ENCODE measurements at regions not wholly inside any gene's neighbourhood (a gene's known extent, or its start where the extent isn't known, plus 50 kb on each side); places are given as distances from the start of the nearest gene placed in this dataset.

GRCh38 chr7:86477343-86477935 is 166.3 kb upstream of the GRM3 start:
- TF ChIP-seq CTCF (IDR thresholded peaks at IDR 0.05), result no peak
- TF ChIP-seq JUN (IDR thresholded peaks at IDR 0.05), result no peak
- TF ChIP-seq BCL3 (IDR thresholded peaks at IDR 0.05), result no peak
- TF ChIP-seq HOXB5 (CRISPR knock-in tag; IDR thresholded peaks at IDR 0.05), result no peak
- no peak for TF ChIP-seq FOSL2 (IDR thresholded peaks at IDR 0.05)
- no peak for TF ChIP-seq FOSL2 (CRISPR knock-in tag; IDR thresholded peaks at IDR 0.05)
- TF ChIP-seq RAD21 (conservative IDR thresholded peaks at IDR 0.05 in 1 of 2, IDR thresholded peaks at IDR 0.05 in 1 of 2), result no peak
- TF ChIP-seq RNF2 (IDR thresholded peaks at IDR 0.05; ENCODE audit: borderline replicate concordance, low read depth), result no peak
- no peak for TF ChIP-seq BHLHE40 (IDR thresholded peaks at IDR 0.05; ENCODE audit: low read depth, low read length)
- TF ChIP-seq ZNF302 (CRISPR knock-in tag; IDR thresholded peaks at IDR 0.05), result no peak
- TF ChIP-seq HMGXB4 (CRISPR knock-in tag; IDR thresholded peaks at IDR 0.05; ENCODE audit: borderline replicate concordance), result no peak

Data from A549 (cell line).